ENCODE measurements at regions not wholly inside any gene's neighbourhood (a gene's known extent, or its start where the extent isn't known, plus 50 kb on each side); places are given as distances from the start of the nearest gene placed in this dataset.

- Mint-ChIP-seq H3K4me1 (no peaks in the 10 kb centered on the region), H3K27ac (no peak overlapping the region), H3K4me3 (no peak overlapping the region), H3K36me3 (ENCODE audit: low read depth) (no peaks in the 10 kb centered on the region), H3K27me3 (no peaks in the 10 kb centered on the region), H3K9me3 (no peaks in the 10 kb centered on the region)
- no peak for ATAC-seq (replicated peaks)
Observed at GRCh38 chrX:45956191-45956870, 588.9 kb downstream of the ZNF674 start.

- no peaks in the 10 kb centered on the region for H3K4me1 Mint-ChIP-seq
Observed at GRCh38 chrX:45955661-45956060, 589.6 kb downstream of the ZNF674 start.

GRCh38 chrX:45954026-45954425, 591.2 kb downstream of the ZNF674 start:
- no peak overlapping the region for H3K4me3 Mint-ChIP-seq
- H3K36me3 Mint-ChIP-seq (ENCODE audit: low read depth), result no peaks in the 10 kb centered on the region
- H3K4me1 Mint-ChIP-seq, result no peaks in the 10 kb centered on the region
- H3K27me3 Mint-ChIP-seq, result no peaks in the 10 kb centered on the region
- no peak overlapping the region for H3K27ac Mint-ChIP-seq
- ATAC-seq (replicated peaks), result no peak
- H3K9me3 Mint-ChIP-seq, result no peaks in the 10 kb centered on the region

More at GRCh38 chrX:45955661-45956060, 589.6 kb downstream of the ZNF674 start:
- no peaks in the 10 kb centered on the region for H3K27me3 Mint-ChIP-seq
- H3K27ac Mint-ChIP-seq, result no peak overlapping the region
- H3K9me3 Mint-ChIP-seq, result no peaks in the 10 kb centered on the region
- no peak for ATAC-seq (replicated peaks)
- no peaks in the 10 kb centered on the region for H3K36me3 Mint-ChIP-seq (ENCODE audit: low read depth)
- H3K4me3 Mint-ChIP-seq, result no peak overlapping the region

- Mint-ChIP-seq H3K36me3 (ENCODE audit: low read depth) (no peaks in the 10 kb centered on the region), H3K4me1 (no peaks in the 10 kb centered on the region), H3K9me3 (no peaks in the 10 kb centered on the region), H3K27ac (no peak overlapping the region), H3K4me3 (no peak overlapping the region), H3K27me3 (no peaks in the 10 kb centered on the region)
- ATAC-seq (replicated peaks), result no peak
Observed at GRCh38 chrX:45952030-45952429, 593.2 kb downstream of the ZNF674 start.

GRCh38 chrX:45935408-45935807, 609.8 kb downstream of the ZNF674 start:
- ATAC-seq (replicated peaks), result peak; percentile 71
- Mint-ChIP-seq H3K27me3 (no peaks in the 10 kb centered on the region), H3K4me1 (peaks cover 4% of the 10 kb centered on the region), H3K4me3 (no peak overlapping the region), H3K27ac (peak overlapping the region; percentile 73), H3K9me3 (no peaks in the 10 kb centered on the region), H3K36me3 (ENCODE audit: low read depth) (no peaks in the 10 kb centered on the region)

- H3K9me3 Mint-ChIP-seq, result no peaks in the 10 kb centered on the region
- H3K27me3 Mint-ChIP-seq, result no peaks in the 10 kb centered on the region
- peak; percentile 11 for ATAC-seq (replicated peaks)
Observed at GRCh38 chrX:45912316-45912715, 632.9 kb downstream of the ZNF674 start.

GRCh38 chrX:45907786-45908185, 637.4 kb downstream of the ZNF674 start:
- Mint-ChIP-seq H3K4me3 (no peak overlapping the region), H3K4me1 (no peaks in the 10 kb centered on the region), H3K36me3 (ENCODE audit: low read depth) (no peaks in the 10 kb centered on the region), H3K27ac (no peak overlapping the region), H3K9me3 (no peaks in the 10 kb centered on the region), H3K27me3 (no peaks in the 10 kb centered on the region)
- no peak for ATAC-seq (replicated peaks)

More at GRCh38 chrX:45912316-45912715, 632.9 kb downstream of the ZNF674 start:
- Mint-ChIP-seq H3K27ac (no peak overlapping the region), H3K36me3 (ENCODE audit: low read depth) (no peaks in the 10 kb centered on the region), H3K4me3 (no peak overlapping the region), H3K4me1 (no peaks in the 10 kb centered on the region)

- no peak for ATAC-seq (replicated peaks)
Observed at GRCh38 chrX:45903781-45904201, 641.4 kb downstream of the ZNF674 start.

GRCh38 chrX:45900766-45901615, 644.2 kb downstream of the ZNF674 start:
- no peaks in the 10 kb centered on the region for H3K4me1 Mint-ChIP-seq
- ATAC-seq (replicated peaks), result no peak
- H3K27me3 Mint-ChIP-seq, result peaks cover 3% of the 10 kb centered on the region

More at GRCh38 chrX:45903781-45904201, 641.4 kb downstream of the ZNF674 start:
- Mint-ChIP-seq H3K4me1 (no peaks in the 10 kb centered on the region), H3K4me3 (no peak overlapping the region), H3K27me3 (peaks cover 3% of the 10 kb centered on the region), H3K27ac (no peak overlapping the region), H3K9me3 (no peaks in the 10 kb centered on the region), H3K36me3 (ENCODE audit: low read depth) (no peaks in the 10 kb centered on the region)

GRCh38 chrX:45894864-45895645, 650.2 kb downstream of the ZNF674 start:
- Mint-ChIP-seq H3K4me3 (no peak overlapping the region), H3K9me3 (no peaks in the 10 kb centered on the region), H3K27ac (no peak overlapping the region), H3K4me1 (no peaks in the 10 kb centered on the region), H3K36me3 (ENCODE audit: low read depth) (no peaks in the 10 kb centered on the region), H3K27me3 (peaks cover 3% of the 10 kb centered on the region)
- ATAC-seq (replicated peaks), result no peak

More at GRCh38 chrX:45900766-45901615, 644.2 kb downstream of the ZNF674 start:
- Mint-ChIP-seq H3K27ac (no peak overlapping the region), H3K36me3 (ENCODE audit: low read depth) (no peaks in the 10 kb centered on the region), H3K9me3 (no peaks in the 10 kb centered on the region), H3K4me3 (no peak overlapping the region)

GRCh38 chrX:45889471-45889870, 655.8 kb downstream of the ZNF674 start:
- Mint-ChIP-seq H3K27ac (no peak overlapping the region), H3K9me3 (no peaks in the 10 kb centered on the region), H3K4me3 (no peak overlapping the region), H3K27me3 (no peaks in the 10 kb centered on the region), H3K36me3 (ENCODE audit: low read depth) (no peaks in the 10 kb centered on the region), H3K4me1 (no peaks in the 10 kb centered on the region)
- ATAC-seq (replicated peaks), result peak; percentile 75

- no peak overlapping the region for H3K27ac Mint-ChIP-seq
- no peaks in the 10 kb centered on the region for H3K27me3 Mint-ChIP-seq
- no peak for ATAC-seq (replicated peaks)
- H3K36me3 Mint-ChIP-seq (ENCODE audit: low read depth), result no peaks in the 10 kb centered on the region
- H3K4me1 Mint-ChIP-seq, result no peaks in the 10 kb centered on the region
- H3K4me3 Mint-ChIP-seq, result no peak overlapping the region
- H3K9me3 Mint-ChIP-seq, result no peaks in the 10 kb centered on the region
Observed at GRCh38 chrX:45888518-45888917, 656.7 kb downstream of the ZNF674 start.

GRCh38 chrX:45885931-45886330, 659.3 kb downstream of the ZNF674 start:
- Mint-ChIP-seq H3K4me3 (no peak overlapping the region), H3K36me3 (ENCODE audit: low read depth) (no peaks in the 10 kb centered on the region), H3K4me1 (no peaks in the 10 kb centered on the region), H3K9me3 (no peaks in the 10 kb centered on the region), H3K27me3 (no peaks in the 10 kb centered on the region), H3K27ac (no peak overlapping the region)
- ATAC-seq (replicated peaks), result no peak

- no peaks in the 10 kb centered on the region for H3K27me3 Mint-ChIP-seq
- no peak overlapping the region for H3K27ac Mint-ChIP-seq
- H3K9me3 Mint-ChIP-seq, result no peaks in the 10 kb centered on the region
- no peaks in the 10 kb centered on the region for H3K4me1 Mint-ChIP-seq
- H3K4me3 Mint-ChIP-seq, result no peak overlapping the region
- ATAC-seq (replicated peaks), result no peak
- no peaks in the 10 kb centered on the region for H3K36me3 Mint-ChIP-seq (ENCODE audit: low read depth)
Observed at GRCh38 chrX:45879512-45879911, 665.7 kb downstream of the ZNF674 start.

All from activated T-helper 17 cell treated with anti-CD3 and anti-CD28 coated beads, Interleukin-2, amount 50 U/mL, for 72 hours (primary cell).